OCI-LY7 (cell line): ENCODE measurements at regions not wholly inside any gene's neighbourhood (a gene's known extent, or its start where the extent isn't known, plus 50 kb on each side); places are given as distances from the start of the nearest gene placed in this dataset.

Experiments
- BruUV-seq: library from RNA; stranded (reverse); fragments of 400-500 nt; replicated peaks from 2 replicates; lab custom pipeline; 2021; lab: Mats Ljungman, UMichigan
- CTCF ChIA-PET: fragments of 300-600 bp; sonication (Branson Sonifier 250); formaldehyde crosslinking; loops from one replicate; lab custom pipeline; 2022; ENCODE audit warnings: antibody characterized with exemption; ENCODE audit not compliant: unreplicated experiment; lab: Charles Lee
- POLR2A ChIA-PET: fragments of 300-600 bp; sonication (Branson Sonifier 250); formaldehyde crosslinking; loops from one replicate; lab custom pipeline; 2022; ENCODE audit warnings: antibody characterized with exemption; lab: Charles Lee
- DNase-seq: peaks from one replicate; pipeline ENCODE4 v3.0.0-alpha.2; 2015; ENCODE audit warnings: low spot score
- H2AFZ ChIP-seq: fragments of 200-600 bp; sonication (generic), shearing (Covaris generic); 2 replicates; pipeline ENCODE4 v1.6.1; 2014; ENCODE audit warnings: mild to moderate bottlenecking, antibody characterized with exemption, low read length, moderate library complexity
- H3K27ac ChIP-seq: fragments of 200-600 bp; sonication (generic); 2 replicates; pipeline ENCODE4 v1.5.1; 2014; ENCODE audit warnings: mixed run types, low read depth, mild to moderate bottlenecking, moderate library complexity, low read length, inconsistent platforms; ENCODE audit not compliant: poor library complexity, severe bottlenecking
- H3K36me3 ChIP-seq: fragments of 200-600 bp; sonication (generic); 2 replicates; pipeline ENCODE4 v1.6.1; 2014; ENCODE audit warnings: mild to moderate bottlenecking, antibody characterized with exemption, low read length, moderate library complexity, mixed read lengths; ENCODE audit not compliant: insufficient read depth
- H3K4me1 ChIP-seq: fragments of 200-600 bp; sonication (generic); 2 replicates; pipeline ENCODE4 v1.5.1; 2014; ENCODE audit warnings: mild to moderate bottlenecking, low read length; ENCODE audit not compliant: insufficient read depth, poor library complexity, severe bottlenecking
- H3K4me2 ChIP-seq: fragments of 200-600 bp; sonication (generic); 2 replicates; pipeline ENCODE4 v1.6.1; 2014; ENCODE audit warnings: mild to moderate bottlenecking, low read length
- H3K4me3 ChIP-seq: fragments of 200-600 bp; sonication (generic); 2 replicates; pipeline ENCODE4 v1.5.1; 2014; ENCODE audit warnings: mild to moderate bottlenecking, low read depth, low read length; ENCODE audit not compliant: poor library complexity, severe bottlenecking
- H3K79me2 ChIP-seq: fragments of 200-600 bp; sonication (generic); 2 replicates; pipeline ENCODE4 v1.6.1; 2016; ENCODE audit warnings: low read depth, mild to moderate bottlenecking, low read length, moderate library complexity, mixed read lengths; ENCODE audit not compliant: insufficient read depth
- H3K9me2 ChIP-seq: fragments of 200-600 bp; sonication (generic); 2 replicates; pipeline ENCODE4 v1.6.1; 2016; ENCODE audit warnings: mild to moderate bottlenecking, low read length, mixed read lengths; ENCODE audit not compliant: insufficient read depth
- H3K9me3 ChIP-seq: fragments of 200-600 bp; sonication (generic); 2 replicates; pipeline ENCODE4 v1.6.1; 2014; ENCODE audit warnings: mild to moderate bottlenecking, mixed run types, low read length, mixed read lengths
- H4K20me1 ChIP-seq: fragments of 200-600 bp; sonication (generic); 2 replicates; pipeline ENCODE4 v1.6.1; 2014; ENCODE audit warnings: mild to moderate bottlenecking, antibody characterized with exemption, low read length, moderate library complexity, mixed read lengths; ENCODE audit not compliant: insufficient read depth
- CTCF ChIP-seq: fragments of 200-600 bp; sonication (generic); conservative IDR thresholded peaks from 2 replicates; pipeline ENCODE4 v1.5.1; 2014; ENCODE audit warnings: mild to moderate bottlenecking, antibody characterized with exemption, low read length, moderate library complexity, mixed read lengths
- EZH2phosphoT487 ChIP-seq: fragments of 200-600 bp; sonication (generic); IDR thresholded peaks from 2 replicates; pipeline ENCODE4 v1.6.1; 2018; ENCODE audit warnings: low read depth, borderline replicate concordance, mild to moderate bottlenecking, mixed run types, antibody characterized with exemption, low read length, moderate library complexity, mixed read lengths
- intact Hi-C: fragments of 100-400 bp; cut with micrococcal nuclease; formaldehyde crosslinking; loops from one replicate; pipeline ENCODE4 v1.10.0; 2022; ENCODE audit not compliant: unreplicated experiment

DNA sequence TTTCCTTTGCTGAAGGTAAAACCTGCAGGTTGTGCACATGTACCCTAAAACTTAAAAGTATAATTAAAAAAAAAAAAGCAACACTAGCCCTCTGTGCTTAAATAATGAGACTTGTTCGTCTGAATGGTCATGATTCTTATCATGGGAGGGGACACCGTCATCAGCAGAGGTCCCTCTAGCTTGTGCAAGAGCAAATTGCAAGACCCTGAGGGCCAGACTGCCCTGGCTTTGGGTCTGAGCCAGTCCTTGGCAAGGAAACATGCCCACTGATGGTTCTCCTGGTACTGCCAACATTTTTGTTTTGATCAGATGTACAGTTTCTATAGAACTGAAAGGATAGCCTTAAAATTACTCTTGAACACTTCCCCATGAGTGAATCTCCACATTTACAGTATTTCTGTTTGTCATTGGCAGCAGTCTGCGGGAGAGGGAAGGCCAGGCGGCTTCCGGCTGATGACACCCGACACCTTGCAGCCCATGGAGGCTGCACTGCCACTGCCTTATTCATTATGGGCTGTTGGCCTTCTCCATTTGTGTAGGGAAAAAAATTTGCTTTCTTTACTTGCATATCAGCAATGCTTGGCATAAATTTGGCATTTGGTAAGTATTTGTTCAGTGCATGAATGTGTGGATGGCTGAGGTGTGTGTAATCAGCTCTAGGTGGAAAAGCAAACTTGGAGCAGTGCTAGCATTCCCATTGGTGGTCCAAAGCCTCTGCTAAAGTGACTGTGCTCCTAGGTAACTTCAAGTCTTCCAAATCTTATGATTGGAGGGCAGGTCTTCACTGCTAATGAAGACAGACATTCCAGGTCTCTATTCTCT, 161.6 kb upstream of the ALKAL2 start:
- CTCF ChIA-PET: no interaction called here
- no peak overlapping the region for H3K27ac ChIP-seq
- H3K4me2 ChIP-seq: no peak overlapping the region
- no peaks in the 10 kb centered on the region for H3K9me3 ChIP-seq
- no peaks in the 10 kb centered on the region for H3K36me3 ChIP-seq
- H3K79me2 ChIP-seq: no peaks in the 10 kb centered on the region
- intact Hi-C loops: no loop called here
- no peak overlapping the region for H2AFZ ChIP-seq
- no peaks in the 10 kb centered on the region for H4K20me1 ChIP-seq
- no TSS peak for BruUV-seq
- no peaks in the 10 kb centered on the region for H3K9me2 ChIP-seq
- H3K4me3 ChIP-seq: no peak overlapping the region
- POLR2A ChIA-PET: no interaction called here
- no peaks in the 10 kb centered on the region for H3K4me1 ChIP-seq
- no peak for TF ChIP-seq EZH2phosphoT487
- TF ChIP-seq CTCF: no peak
- no peak for DNase-seq

- Histone ChIP-seq H2AFZ (no peak overlapping the region), H3K4me3 (no peak overlapping the region), H3K36me3 (no peaks in the 10 kb centered on the region), H3K27ac (no peak overlapping the region), H3K4me1 (no peaks in the 10 kb centered on the region), H3K4me2 (no peak overlapping the region), H3K9me2 (no peaks in the 10 kb centered on the region), H3K79me2 (no peaks in the 10 kb centered on the region), H4K20me1 (no peaks in the 10 kb centered on the region), H3K9me3 (no peaks in the 10 kb centered on the region)
- CTCF ChIA-PET: no interaction called here
- intact Hi-C loops: no loop called here
- BruUV-seq: no TSS peak
- POLR2A ChIA-PET: no interaction called here
- no peak for DNase-seq
- TF ChIP-seq CTCF: no peak
- no peak for TF ChIP-seq EZH2phosphoT487
Observed at GRCh38 chr2:447902-448665, 160.2 kb upstream of the ALKAL2 start.
